Omental fat pad (tissue), 3 donors: ENCODE measurements at regions not wholly inside any gene's neighbourhood (a gene's known extent, or its start where the extent isn't known, plus 50 kb on each side); places are given as distances from the start of the nearest gene placed in this dataset.

Source experiments
- ATAC-seq: fragments of 150-250 bp; one replicate; pipeline ENCODE4 v1.9.1; 2016; ENCODE audit warnings: mild to moderate bottlenecking, moderate library complexity; ENCODE audit not compliant: low FRiP score
- DNase-seq: peaks from one replicate; pipeline ENCODE4 v3.0.0-alpha.2; 2019; ENCODE audit warnings: low spot score
- CTCF ChIP-seq, 3 donors: fragments of 450-650 bp; IDR thresholded peaks; one replicate each; pipeline ENCODE4 v1.5.1; 2016 to 2017; ENCODE audit warnings: antibody characterized with exemption in 3 of 3, mild to moderate bottlenecking in 3 of 3, moderate library complexity in 2 of 3

GRCh38 chr14:103256406-103256805 lies 77.6 kb upstream of the EIF5 start:
- DNase-seq (no peak), ATAC-seq (no peak)
- no peak for TF ChIP-seq CTCF (IDR thresholded peaks at IDR 0.05)

- ATAC-seq (no peak), DNase-seq (no peak)
- TF ChIP-seq CTCF (IDR thresholded peaks at IDR 0.05) = no peak
Observed at GRCh38 chr14:103257211-103257962, 76.7 kb upstream of the EIF5 start.

GRCh38 chr14:103258211-103258610 lies 75.8 kb upstream of the EIF5 start:
- DNase-seq = no peak
- no peak for ATAC-seq
- TF ChIP-seq CTCF (IDR thresholded peaks at IDR 0.05) = no peak

GRCh38 chr14:103259184-103259583 lies 74.9 kb upstream of the EIF5 start:
- ATAC-seq (no peak), DNase-seq (no peak)
- TF ChIP-seq CTCF (IDR thresholded peaks at IDR 0.05) = no peak

GRCh38 chr14:103259801-103260628 lies 74.0 kb upstream of the EIF5 start:
- DNase-seq (no peak), ATAC-seq (peak; percentile 4)
- no peak for TF ChIP-seq CTCF (IDR thresholded peaks at IDR 0.05)

GRCh38 chr14:103260629-103261124 lies 73.4 kb upstream of the EIF5 start:
- no peak for TF ChIP-seq CTCF (IDR thresholded peaks at IDR 0.05)
- ATAC-seq (peak; percentile 91), DNase-seq (no peak)
